Prostate gland (tissue), 2 donors: ENCODE measurements at regions not wholly inside any gene's neighbourhood (a gene's known extent, or its start where the extent isn't known, plus 50 kb on each side); places are given as distances from the start of the nearest gene placed in this dataset.

Source experiments
- DNase-seq: peaks from one replicate; pipeline ENCODE4 v3.0.0-alpha.2; 2019; ENCODE audit warnings: low spot score
- H3K27ac ChIP-seq, 2 donors: fragments of 200-600 bp; sonication (generic); 2 replicates each; pipeline ENCODE4 v1.5.1; 2017 to 2019
- H3K27me3 ChIP-seq: fragments of 200-600 bp; sonication (generic); replicated peaks from 2 replicates; pipeline ENCODE4 v1.5.1; 2019; ENCODE audit not compliant: insufficient read depth
- H3K36me3 ChIP-seq, 2 donors: fragments of 200-600 bp; sonication (generic); 1 replicate in 1 of 2; 2 replicates in 1 of 2; pipeline versions ENCODE4 v1.5.1 to v1.8.1; 2017 to 2019
- H3K4me1 ChIP-seq: fragments of 200-600 bp; sonication (generic); replicated peaks from 2 replicates; pipeline ENCODE4 v1.5.1; 2019
- H3K4me3 ChIP-seq, 2 donors: fragments of 200-600 bp; sonication (generic); 2 replicates each; pipeline ENCODE4 v1.5.1; 2017 to 2019
- H3K9me3 ChIP-seq: fragments of 200-600 bp; sonication (generic); 2 replicates; pipeline ENCODE4 v1.5.1; 2017
- CTCF ChIP-seq, 4 experiments: fragments of 200-600 bp in 2 of 4; fragments of 450-650 bp in 2 of 4; sonication (generic) in 2 of 4; IDR thresholded peaks; 1 replicate in 3 of 4; 2 replicates in 1 of 4; pipeline ENCODE4 v1.5.1; 2016 to 2019; ENCODE audit warnings: antibody characterized with exemption in 4 of 4, mild to moderate bottlenecking in 2 of 4, moderate library complexity in 2 of 4
- POLR2A ChIP-seq: fragments of 450-650 bp; IDR thresholded peaks from one replicate; pipeline ENCODE4 v1.6.1; 2016; ENCODE audit warnings: antibody characterized with exemption, mild to moderate bottlenecking
- POLR2AphosphoS5 ChIP-seq: sonication (generic); formaldehyde crosslinking; IDR thresholded peaks from one replicate; pipeline ENCODE4 v1.6.1; 2017; ENCODE audit warnings: antibody characterized with exemption
- WGBS: methylation state at CpG from one replicate; pipeline ENCODE4 v1.1.5; 2018; 5-methylcytosine and 5-hydroxymethylcytosine counted together
- intact Hi-C: fragments of 100-400 bp; cut with DNase I; formaldehyde crosslinking; loops from one replicate; pipeline ENCODE4 v1.14.2; 2022

GRCh38 chr4:85243857-85244256 lies 231.1 kb upstream of the ARHGAP24 start:
- Histone ChIP-seq H3K27me3 (no peaks in the 10 kb centered on the region), H3K4me3 (no peak overlapping the region), H3K9me3 (no peaks in the 10 kb centered on the region), H3K36me3 (no peaks in the 10 kb centered on the region), H3K4me1 (no peaks in the 10 kb centered on the region), H3K27ac (no peak overlapping the region)
- intact Hi-C loops: no loop called here
- 94% methylated on average over 1 of the region's 1 CpG for WGBS
- DNase-seq: no peak
- no peak for TF ChIP-seq POLR2AphosphoS5
- no peak for TF ChIP-seq CTCF (IDR thresholded peaks at IDR 0.05)
- no peak for TF ChIP-seq POLR2A

GRCh38 chr4:85244638-85245037 lies 230.3 kb upstream of the ARHGAP24 start:
- no peaks in the 10 kb centered on the region for H3K36me3 ChIP-seq
- H3K4me3 ChIP-seq: no peak overlapping the region
- no peak overlapping the region for H3K27ac ChIP-seq
- no peaks in the 10 kb centered on the region for H3K27me3 ChIP-seq
- H3K4me1 ChIP-seq: no peaks in the 10 kb centered on the region
- no peaks in the 10 kb centered on the region for H3K9me3 ChIP-seq
- intact Hi-C loops: no loop called here
- WGBS: 85% methylated on average over 1 of the region's 1 CpG
- no peak for DNase-seq
- TF ChIP-seq POLR2AphosphoS5 (no peak), POLR2A (no peak), CTCF (IDR thresholded peaks at IDR 0.05) (no peak)

GRCh38 chr4:85246055-85246454 lies 228.9 kb upstream of the ARHGAP24 start:
- Histone ChIP-seq H3K4me1 (no peaks in the 10 kb centered on the region), H3K27ac (no peak overlapping the region), H3K9me3 (no peaks in the 10 kb centered on the region), H3K36me3 (no peaks in the 10 kb centered on the region), H3K27me3 (no peaks in the 10 kb centered on the region), H3K4me3 (no peak overlapping the region)
- DNase-seq: no peak
- no peak for TF ChIP-seq POLR2A
- intact Hi-C loops: no loop called here
- 94% methylated on average over 21 of the region's 21 CpGs for WGBS

- 45% methylated on average over 4 of the region's 4 CpGs for WGBS
- TF ChIP-seq CTCF (IDR thresholded peaks at IDR 0.05) (no peak), POLR2A (no peak), POLR2AphosphoS5 (no peak)
- Histone ChIP-seq H3K9me3 (peaks cover 4% of the 10 kb centered on the region), H3K4me3 (no peak overlapping the region), H3K27me3 (no peaks in the 10 kb centered on the region), H3K27ac (no peak overlapping the region), H3K4me1 (no peaks in the 10 kb centered on the region), H3K36me3 (no peaks in the 10 kb centered on the region)
- DNase-seq: no peak
- intact Hi-C loops: no loop called here
Measured at GRCh38 chr4:85250852-85251251, 224.1 kb upstream of the ARHGAP24 start.

GRCh38 chr4:85257817-85258370 lies 217.1 kb upstream of the ARHGAP24 start:
- TF ChIP-seq CTCF (IDR thresholded peaks at IDR 0.05): no peak
- TF ChIP-seq POLR2AphosphoS5: no peak
- TF ChIP-seq POLR2A: no peak
- 83% methylated on average over 1 of the region's 1 CpG for WGBS
- intact Hi-C loops: no loop called here
- Histone ChIP-seq H3K36me3 (no peaks in the 10 kb centered on the region), H3K9me3 (peaks cover 4% of the 10 kb centered on the region), H3K4me1 (no peaks in the 10 kb centered on the region), H3K4me3 (no peak overlapping the region), H3K27ac (no peak overlapping the region), H3K27me3 (no peaks in the 10 kb centered on the region)
- no peak for DNase-seq
